IMR-90 (cell line): ENCODE measurements at regions not wholly inside any gene's neighbourhood (a gene's known extent, or its start where the extent isn't known, plus 50 kb on each side); places are given as distances from the start of the nearest gene placed in this dataset.

Experiments
- ATAC-seq: fragments of 200-7000 bp; cut with Tn5 transposase; 2 replicates; pipeline ENCODE4 v1.9.1; 2020; ENCODE audit warnings: low read depth, mild to moderate bottlenecking, moderate library complexity
- BruUV-seq: library from RNA; stranded (reverse); fragments of 400-500 nt; replicated peaks from 2 replicates; lab custom pipeline; 2021; lab: Mats Ljungman, UMichigan
- CTCF ChIA-PET: fragments of 300-600 bp; formaldehyde crosslinking; extraction: SDS; loops from one replicate; lab custom pipeline; 2021; ENCODE audit warnings: antibody characterized with exemption; lab: Yijun Ruan, JAX
- POLR2A ChIA-PET: fragments of 300-600 bp; sonication (Branson Sonifier 250); formaldehyde crosslinking; loops from one replicate; lab custom pipeline; 2022; ENCODE audit warnings: antibody characterized with exemption; ENCODE audit not compliant: unreplicated experiment; lab: Charles Lee
- DNase-seq: peaks from one replicate; pipeline ENCODE4 v3.0.0; 2013
- H2AFZ ChIP-seq: replicated peaks from 2 replicates; pipeline ENCODE3; 2013; ENCODE audit warnings: low read length, mild to moderate bottlenecking; ENCODE audit not compliant: poor library complexity
- H2AK5ac ChIP-seq: 2 replicates; pipeline ENCODE4 v1.6.1; 2013; ENCODE audit warnings: low read depth, low read length, inconsistent platforms
- H2AK9ac ChIP-seq: replicated peaks from 2 replicates; pipeline ENCODE3; 2013; ENCODE audit warnings: mild to moderate bottlenecking, low read depth, low read length, moderate library complexity; ENCODE audit not compliant: poor library complexity
- H2BK120ac ChIP-seq: 2 replicates; pipeline ENCODE4 v1.6.1; 2013; ENCODE audit warnings: low read depth, low read length, inconsistent platforms
- H2BK15ac ChIP-seq: 3 replicates; pipeline ENCODE4 v1.6.1; 2013; ENCODE audit warnings: low read depth, low read length, inconsistent platforms
- H2BK20ac ChIP-seq: 2 replicates; pipeline ENCODE4 v1.6.1; 2013; ENCODE audit warnings: low read depth, mild to moderate bottlenecking, inconsistent platforms, low read length, moderate library complexity
- H2BK5ac ChIP-seq: 2 replicates; pipeline ENCODE4 v1.6.1; 2013; ENCODE audit warnings: mild to moderate bottlenecking, low read depth, low read length, inconsistent platforms; ENCODE audit not compliant: poor library complexity, severe bottlenecking
- H3K14ac ChIP-seq: replicated peaks from 2 replicates; pipeline ENCODE4 v1.6.1; 2013; ENCODE audit warnings: low read depth, low read length, inconsistent platforms
- H3K18ac ChIP-seq: 2 replicates; pipeline ENCODE4 v1.6.1; 2013; ENCODE audit warnings: low read depth, low read length, control low read depth
- H3K23ac ChIP-seq: 2 replicates; pipeline ENCODE4 v1.6.1; 2013; ENCODE audit warnings: low read depth, low read length, inconsistent platforms
- H3K27ac ChIP-seq: 2 replicates; pipeline ENCODE4 v1.5.1; 2013; ENCODE audit warnings: mild to moderate bottlenecking, control low read depth, low read length; ENCODE audit not compliant: insufficient read depth
- H3K27me3 ChIP-seq: 2 replicates; pipeline ENCODE4 v1.6.1; 2013; ENCODE audit warnings: low read length; ENCODE audit not compliant: control insufficient read depth, insufficient read depth
- H3K36me3 ChIP-seq: 2 replicates; pipeline ENCODE4 v1.6.1; 2013; ENCODE audit warnings: low read length, mixed read lengths; ENCODE audit not compliant: control insufficient read depth, insufficient read depth
- H3K4ac ChIP-seq: 2 replicates; pipeline ENCODE4 v1.6.1; 2013; ENCODE audit warnings: low read depth, low read length, inconsistent platforms
- H3K4me1 ChIP-seq: 2 replicates; pipeline ENCODE4 v1.6.1; 2013; ENCODE audit warnings: low read length, mixed read lengths; ENCODE audit not compliant: control insufficient read depth, insufficient read depth
- H3K4me2 ChIP-seq: 2 replicates; pipeline ENCODE4 v1.6.1; 2013; ENCODE audit warnings: low read depth, mild to moderate bottlenecking, control low read depth, low read length, moderate library complexity
- H3K4me3 ChIP-seq: 2 replicates; pipeline ENCODE4 v1.5.1; 2013; ENCODE audit warnings: low read depth, mild to moderate bottlenecking, control low read depth, low read length, moderate library complexity; ENCODE audit not compliant: insufficient read depth
- H3K56ac ChIP-seq: 2 replicates; pipeline ENCODE4 v1.6.1; 2013; ENCODE audit warnings: low read length, inconsistent platforms; ENCODE audit not compliant: insufficient read depth; ENCODE audit errors: extremely low read depth
- H3K79me1 ChIP-seq, 2 experiments: 2 replicates each; pipeline ENCODE4 v1.6.1; 2013; ENCODE audit warnings: low read length in 2 of 2, inconsistent platforms in 1 of 2, low read depth in 1 of 2
- H3K9ac ChIP-seq: 2 replicates; pipeline ENCODE4 v1.6.1; 2013; ENCODE audit warnings: low read depth, low read length, control low read depth
- H3K9me1 ChIP-seq: 2 replicates; pipeline ENCODE4 v1.6.1; 2013; ENCODE audit warnings: low read length, inconsistent platforms; ENCODE audit not compliant: insufficient read depth
- H3K9me3 ChIP-seq: 2 replicates; pipeline ENCODE4 v1.6.1; 2013; ENCODE audit warnings: low read length; ENCODE audit not compliant: control insufficient read depth, insufficient read depth
- H4K20me1 ChIP-seq: 2 replicates; pipeline ENCODE4 v1.6.1; 2013; ENCODE audit warnings: low read length, inconsistent platforms; ENCODE audit not compliant: insufficient read depth
- H4K5ac ChIP-seq: 2 replicates; pipeline ENCODE4 v1.6.1; 2013; ENCODE audit warnings: mild to moderate bottlenecking, low read depth, low read length, control low read depth
- H4K8ac ChIP-seq, 2 experiments: 2 replicates each; pipeline ENCODE4 v1.6.1; 2013; ENCODE audit warnings: low read depth in 2 of 2, low read length in 2 of 2, control low read depth in 1 of 2, inconsistent platforms in 1 of 2
- H4K91ac ChIP-seq: 2 replicates; pipeline ENCODE4 v1.6.1; 2013; ENCODE audit warnings: low read depth, low read length, inconsistent platforms; ENCODE audit not compliant: insufficient read depth
- CHD1 ChIP-seq: IDR thresholded peaks from 2 replicates; pipeline ENCODE4 v1.6.1; 2012; ENCODE audit warnings: low read depth, low read length, improper control_type of control experiment
- CTCF ChIP-seq: conservative IDR thresholded peaks from 2 replicates; pipeline ENCODE4 v1.5.1; 2012; ENCODE audit warnings: mild to moderate bottlenecking, low read depth, low read length, improper control_type of control experiment
- ELK1 ChIP-seq: fragments of 150-350 bp; IDR thresholded peaks from 2 replicates; pipeline ENCODE4 v1.6.1; 2016; ENCODE audit warnings: low read depth, mild to moderate bottlenecking, low read length, moderate library complexity, borderline replicate concordance
- FOS ChIP-seq: fragments of 150-350 bp; IDR thresholded peaks from 2 replicates; pipeline ENCODE4 v1.6.1; 2016; ENCODE audit warnings: low read depth, low read length
- MAFK ChIP-seq: IDR thresholded peaks from 2 replicates; pipeline ENCODE4 v1.6.1; 2012; ENCODE audit warnings: low read depth, low read length, improper control_type of control experiment
- MAZ ChIP-seq: IDR thresholded peaks from 2 replicates; pipeline ENCODE4 v1.6.1; 2012; ENCODE audit warnings: low read depth, mild to moderate bottlenecking, low read length, improper control_type of control experiment, moderate library complexity, borderline replicate concordance
- MXI1 ChIP-seq: IDR thresholded peaks from 2 replicates; pipeline ENCODE4 v1.6.1; 2012; ENCODE audit warnings: low read depth, mild to moderate bottlenecking, low read length, moderate library complexity, borderline replicate concordance
- POLR2A ChIP-seq: IDR thresholded peaks from 2 replicates; pipeline ENCODE4 v1.6.1; 2012; ENCODE audit warnings: mild to moderate bottlenecking, low read depth, low read length
- RAD21 ChIP-seq: IDR thresholded peaks from 2 replicates; pipeline ENCODE4 v1.6.1; 2012; ENCODE audit warnings: low read length, improper control_type of control experiment
- RCOR1 ChIP-seq: IDR thresholded peaks from 2 replicates; pipeline ENCODE4 v1.6.1; 2012; ENCODE audit warnings: mild to moderate bottlenecking, low read length, improper control_type of control experiment; ENCODE audit not compliant: insufficient replicate concordance
- SMC3 ChIP-seq: fragments of 150-350 bp; IDR thresholded peaks from 2 replicates; pipeline ENCODE4 v1.6.1; 2016; ENCODE audit warnings: low read depth, mild to moderate bottlenecking, antibody characterized with exemption, low read length, moderate library complexity
- WGBS, 2 experiments: methylation state at CpG; one replicate each; pipeline versions ENCODE4 v1.1.5 to v1.1.7; 2013; ENCODE audit warnings: missing lambda C conversion rate in 2 of 2; ENCODE audit not compliant: insufficient read length in 1 of 2; ENCODE audit errors: extremely low coverage in 2 of 2; 5-methylcytosine and 5-hydroxymethylcytosine counted together
- dilution Hi-C: fragments of 300-500 bp; cut with HindIII; formaldehyde crosslinking; loops from one replicate; pipeline ENCODE4 v1.14.3; 2018; ENCODE audit warnings: low sequenced_read_pairs; ENCODE audit not compliant: unreplicated experiment
- in situ Hi-C: fragments of 300-500 bp; cut with MboI; formaldehyde crosslinking; loops from 3 replicates; pipeline ENCODE4 v1.14.3; 2019; ENCODE audit warnings: low sequenced_read_pairs, inconsistent platforms, mixed read lengths
- intact Hi-C: fragments of 100-400 bp; cut with micrococcal nuclease; formaldehyde crosslinking; loops from 2 replicates; pipeline ENCODE4 v1.10.0; 2022

- no peaks in the 10 kb centered on the region for H3K27me3 ChIP-seq
- no TSS peak for BruUV-seq
- DNase-seq (no peak), ATAC-seq (no peak)
- no peak overlapping the region for H3K14ac ChIP-seq
- POLR2A ChIA-PET, result no interaction called here
- H3K9me3 ChIP-seq, result 0 out of 2 replicates have a peak, but pooled peaks cover 2% of the 10 kb centered on the region
- H4K8ac ChIP-seq, result no peak overlapping the region
- no peak overlapping the region for H4K91ac ChIP-seq
- H3K23ac ChIP-seq, result no peak overlapping the region
- intact Hi-C loops, result no loop called here
- H2BK120ac ChIP-seq, result no peak overlapping the region
- in situ Hi-C loops, result no loop called here
- no peak overlapping the region for H2AFZ ChIP-seq
- H2AK9ac ChIP-seq, result no peak overlapping the region
- no peak overlapping the region for H2BK20ac ChIP-seq
- H4K5ac ChIP-seq, result no peak overlapping the region
- no peak overlapping the region for H2AK5ac ChIP-seq
- no peaks in the 10 kb centered on the region for H3K79me1 ChIP-seq
- no peaks in the 10 kb centered on the region for H3K9me1 ChIP-seq
- dilution Hi-C loops, result no loop called here
- no peak overlapping the region for H3K27ac ChIP-seq
- H2BK5ac ChIP-seq, result no peak overlapping the region
- TF ChIP-seq SMC3 (no peak), MXI1 (no peak), CTCF (no peak), ELK1 (no peak), CHD1 (no peak), MAZ (no peak), MAFK (no peak), FOS (no peak), RCOR1 (no peak), POLR2A (no peak), RAD21 (no peak)
- no peak overlapping the region for H3K9ac ChIP-seq
- H3K56ac ChIP-seq, result no peak overlapping the region
- no peaks in the 10 kb centered on the region for H3K4me1 ChIP-seq
- H2BK15ac ChIP-seq, result no peak overlapping the region
- no peak overlapping the region for H3K18ac ChIP-seq
- H3K4me2 ChIP-seq, result no peak overlapping the region
- H4K20me1 ChIP-seq, result no peaks in the 10 kb centered on the region
- WGBS, 2 experiments, result no CpG with 5 or more reads among the region's 2 CpGs
- no peaks in the 10 kb centered on the region for H3K36me3 ChIP-seq
- H3K4me3 ChIP-seq, result no peak overlapping the region
- CTCF ChIA-PET, result interaction anchor here (0.6 kb wide), 1 partner anchor 33 kb away, joined by 4 read pairs; no protein-coding TSS in a partner anchor
- H3K4ac ChIP-seq, result no peak overlapping the region
Measured at GRCh38 chr13:53623146-53623545, 594.5 kb downstream of the OLFM4 start.
